Gastroesophageal sphincter (tissue), 3 donors: ENCODE measurements at regions not wholly inside any gene's neighbourhood (a gene's known extent, or its start where the extent isn't known, plus 50 kb on each side); places are given as distances from the start of the nearest gene placed in this dataset.

Experiments
- POLR2A ChIP-seq, 2 donors: fragments of 450-650 bp; IDR thresholded peaks; one replicate each; pipeline ENCODE4 v1.6.1; 2017; ENCODE audit warnings: antibody characterized with exemption in 2 of 2, mild to moderate bottlenecking in 2 of 2, moderate library complexity in 1 of 2
- POLR2AphosphoS5 ChIP-seq: sonication (generic); formaldehyde crosslinking; IDR thresholded peaks from one replicate; pipeline ENCODE4 v1.6.1; 2017; ENCODE audit warnings: antibody characterized with exemption
- TF ChIP-seq, protein P1 (sequence below), 4 experiments: fragments of 200-600 bp in 2 of 4; fragments of 450-650 bp in 2 of 4; sonication (generic) in 1 of 4; IDR thresholded peaks; one replicate each; pipeline ENCODE4 v1.5.1; 2017 to 2019; ENCODE audit warnings: antibody characterized with exemption in 4 of 4, mild to moderate bottlenecking in 2 of 4, moderate library complexity in 2 of 4

DNA sequence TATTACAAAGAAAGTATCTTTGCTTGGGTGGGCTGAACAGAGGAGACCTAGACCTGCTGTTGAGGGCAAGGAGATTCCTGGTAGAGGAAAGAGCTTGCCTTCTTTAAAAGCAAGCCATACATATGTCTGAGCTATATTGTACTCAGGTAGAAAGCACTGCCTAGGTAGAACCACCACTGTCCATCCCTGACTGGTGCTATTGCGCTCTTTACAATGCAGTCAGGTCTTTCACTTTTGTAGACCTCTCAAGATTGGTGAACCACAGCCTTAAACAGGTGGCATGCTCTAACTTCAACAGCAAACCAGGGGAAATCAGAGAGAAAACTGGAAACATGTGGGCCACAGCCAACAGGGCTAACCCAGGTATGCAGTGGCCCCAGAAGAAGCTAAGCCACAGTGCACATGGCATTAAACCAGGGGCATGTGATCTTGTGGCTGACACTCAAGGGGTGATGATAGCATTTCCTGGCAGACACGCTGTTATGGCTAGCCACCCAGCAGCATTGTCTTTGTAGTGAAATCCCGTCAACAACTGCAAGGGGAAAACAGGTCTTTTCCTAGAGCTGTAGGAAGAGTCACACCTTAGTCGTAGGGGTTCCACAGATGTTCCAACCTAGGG, 253.9 kb upstream of the PCSK5 start:
- TF ChIP-seq, protein P1, sequence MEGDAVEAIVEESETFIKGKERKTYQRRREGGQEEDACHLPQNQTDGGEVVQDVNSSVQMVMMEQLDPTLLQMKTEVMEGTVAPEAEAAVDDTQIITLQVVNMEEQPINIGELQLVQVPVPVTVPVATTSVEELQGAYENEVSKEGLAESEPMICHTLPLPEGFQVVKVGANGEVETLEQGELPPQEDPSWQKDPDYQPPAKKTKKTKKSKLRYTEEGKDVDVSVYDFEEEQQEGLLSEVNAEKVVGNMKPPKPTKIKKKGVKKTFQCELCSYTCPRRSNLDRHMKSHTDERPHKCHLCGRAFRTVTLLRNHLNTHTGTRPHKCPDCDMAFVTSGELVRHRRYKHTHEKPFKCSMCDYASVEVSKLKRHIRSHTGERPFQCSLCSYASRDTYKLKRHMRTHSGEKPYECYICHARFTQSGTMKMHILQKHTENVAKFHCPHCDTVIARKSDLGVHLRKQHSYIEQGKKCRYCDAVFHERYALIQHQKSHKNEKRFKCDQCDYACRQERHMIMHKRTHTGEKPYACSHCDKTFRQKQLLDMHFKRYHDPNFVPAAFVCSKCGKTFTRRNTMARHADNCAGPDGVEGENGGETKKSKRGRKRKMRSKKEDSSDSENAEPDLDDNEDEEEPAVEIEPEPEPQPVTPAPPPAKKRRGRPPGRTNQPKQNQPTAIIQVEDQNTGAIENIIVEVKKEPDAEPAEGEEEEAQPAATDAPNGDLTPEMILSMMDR (IDR thresholded peaks at IDR 0.05): no peak
- TF ChIP-seq POLR2A (IDR thresholded peaks at IDR 0.05) (no peak), POLR2AphosphoS5 (no peak)
